Heart right ventricle (tissue), 16 donors: ENCODE measurements at regions not wholly inside any gene's neighbourhood (a gene's known extent, or its start where the extent isn't known, plus 50 kb on each side); places are given as distances from the start of the nearest gene placed in this dataset.
"Not testable (repeated sequence)": the region's sequence is repeated elsewhere in the genome, so short reads cannot be mapped to it uniquely, and the experiment has no call there.

Experiments used
- ATAC-seq, 8 donors: fragments of 200-7000 bp; cut with Tn5 transposase; one replicate each; pipeline ENCODE4 v1.9.1; 2020; ENCODE audit warnings: mild to moderate bottlenecking in 8 of 8, moderate library complexity in 8 of 8, moderate number of reproducible peaks in 1 of 8
- DNase-seq, 2 donors: peaks; one replicate each; pipeline ENCODE4 v3.0.0-alpha.2; 2020
- H3K27ac ChIP-seq, 10 donors: fragments of 200-600 bp; sonication (generic) in 2 of 10; one replicate each; pipeline versions ENCODE4 v1.5.0 to v1.8.0; 2020 to 2022; ENCODE audit warnings: mild to moderate bottlenecking in 3 of 10
- H3K27me3 ChIP-seq, 7 donors: fragments of 200-600 bp; one replicate each; pipeline ENCODE4 v1.8.0; 2021 to 2022; ENCODE audit warnings: mild to moderate bottlenecking in 2 of 7
- H3K36me3 ChIP-seq, 9 donors: fragments of 200-600 bp; sonication (generic) in 1 of 9; one replicate each; pipeline versions ENCODE4 v1.5.0 to v1.8.0; 2020 to 2022; ENCODE audit warnings: mild to moderate bottlenecking in 2 of 9
- H3K4me1 ChIP-seq, 9 donors: fragments of 200-600 bp; sonication (generic) in 1 of 9; one replicate each; pipeline versions ENCODE4 v1.5.0 to v1.8.0; 2020 to 2022; ENCODE audit warnings: mild to moderate bottlenecking in 4 of 9
- H3K4me3 ChIP-seq, 10 donors: fragments of 200-600 bp; sonication (generic) in 2 of 10; one replicate each; pipeline versions ENCODE4 v1.5.0 to v1.8.0; 2020 to 2022; ENCODE audit warnings: mild to moderate bottlenecking in 7 of 10, moderate library complexity in 2 of 10
- H3K9me3 ChIP-seq, 11 donors: fragments of 200-600 bp in 10 of 11; sonication (generic) in 2 of 11; one replicate each; pipeline versions ENCODE4 v1.5.0 to v1.8.0; 2013 to 2022; ENCODE audit warnings: mild to moderate bottlenecking in 2 of 11, control low read depth in 1 of 11, moderate library complexity in 1 of 11
- CTCF ChIP-seq, 9 donors: fragments of 200-600 bp; sonication (generic) in 2 of 9; IDR thresholded peaks; one replicate each; pipeline versions ENCODE4 v1.5.0 to v1.8.0; 2021 to 2022; ENCODE audit warnings: antibody characterized with exemption in 9 of 9, mild to moderate bottlenecking in 5 of 9, moderate library complexity in 1 of 9
- WGBS, 2 donors: extraction: QIAGEN DNeasy Blood & Tissue Kit; methylation state at CpG; one replicate each; pipeline ENCODE4 v1.1.7; 2013; ENCODE audit warnings: inconsistent platforms in 1 of 2; 5-methylcytosine and 5-hydroxymethylcytosine counted together
- intact Hi-C, 10 donors: fragments of 100-400 bp; cut with DNase I; formaldehyde crosslinking; loops; one replicate each; pipeline versions ENCODE4 v1.11.1 to v1.14.2; 2022
- donor health status: Arrhythmogenic right ventricular cardiomyopathy.
- donor health status: ischemic (EF 13 %, LVEDD 7.1; RV severe dilation, severe dysfunction).
- donor health status: healthy with polysubstance abuse.
- donor health status: DM: no; HTN: yes; CAD: no.
- donor health status: DM: no; HTN: no; CAD: no.
- donor health status: ischemic (EF 25% LVEDD 6.9; RV normal size, moderate dysfunction).
- donor health status: ischemic (EF 25% LVEDD 5.7; RV mildly dilated, moderate dysfunction).
- donor health status: healthy.
- donor health status: DM: yes; HTN: yes; CAD: no.
- donor health status: Ischemic cardiomyopathy.
- donor health status: ischemic (EF 35%, LVEDD 5.7; RV mildly dilated, moderate dysfunction).
- donor health status: nonischemic (EF 11% LVEDD 7.7; RV severe dilation, severe dysfunction).
- donor health status: DM: yes; HTN: yes; CAD: no.
- donor health status: PGD.
- donor health status: ischemic (EF 29% LVEDD 5.4; RV normal size, mild dysfunction).
- donor health status: nonischemic (EF 23%, LVEDD 6.1; RV moderate dilation, normal function).

GRCh38 chr6:82111114-82111513, 136.4 kb downstream of the IBTK start:
- Histone ChIP-seq H3K27ac (no peak overlapping the region), H3K36me3 (no peaks in the 10 kb centered on the region), H3K4me3 (no peak overlapping the region), H3K9me3 (peaks cover 0 to 27% (median 13%) of the 10 kb centered on the region in 11 donors), H3K4me1 (peaks cover 0 to 13% (median 0%) of the 10 kb centered on the region in 9 donors), H3K27me3 (no peaks in the 10 kb centered on the region)
- ATAC-seq (no peak), DNase-seq (no peak)
- intact Hi-C loops = no loop called here
- no peak for TF ChIP-seq CTCF (IDR thresholded peaks at IDR 0.05)

GRCh38 chr6:82103171-82103570, 144.4 kb downstream of the IBTK start:
- peaks cover 0 to 33% (median 0%) of the 10 kb centered on the region in 11 donors for H3K9me3 ChIP-seq
- intact Hi-C loops, H3K27ac ChIP-seq, ATAC-seq, H3K4me3 ChIP-seq, H3K27me3 ChIP-seq, H3K4me1 ChIP-seq, DNase-seq, H3K36me3 ChIP-seq: not testable (repeated sequence)
- WGBS, 2 donors = 91 to 92% methylated on average over 3 of the region's 3 CpGs

GRCh38 chr6:82101374-82102114, 146.0 kb downstream of the IBTK start:
- H3K4me3 ChIP-seq, intact Hi-C loops, H3K27me3 ChIP-seq, H3K36me3 ChIP-seq, DNase-seq, ATAC-seq, H3K27ac ChIP-seq, H3K4me1 ChIP-seq: not testable (repeated sequence)
- WGBS, 2 donors = 83 to 84% methylated on average over 19 to 23 of the region's 23 CpGs
- H3K9me3 ChIP-seq = peaks cover 0 to 28% (median 0%) of the 10 kb centered on the region in 11 donors

- 85 to 98% methylated on average over 1 of the region's 1 CpG for WGBS, 2 donors
Observed at GRCh38 chr6:82100763-82101162, 146.8 kb downstream of the IBTK start.

GRCh38 chr6:82097676-82098075, 149.9 kb downstream of the IBTK start:
- Histone ChIP-seq H3K4me3 (no peak overlapping the region), H3K36me3 (no peaks in the 10 kb centered on the region), H3K4me1 (no peaks in the 10 kb centered on the region), H3K27me3 (no peaks in the 10 kb centered on the region), H3K9me3 (peaks cover 0 to 17% (median 0%) of the 10 kb centered on the region in 11 donors), H3K27ac (no peak overlapping the region)
- intact Hi-C loops = no loop called here
- 82 to 84% methylated on average over 2 of the region's 2 CpGs for WGBS, 2 donors
- TF ChIP-seq CTCF (IDR thresholded peaks at IDR 0.05) = no peak
- DNase-seq (no peak), ATAC-seq (no peak)

More at GRCh38 chr6:82100763-82101162, 146.8 kb downstream of the IBTK start:
- H3K27ac ChIP-seq, intact Hi-C loops, H3K4me3 ChIP-seq, H3K27me3 ChIP-seq, ATAC-seq, H3K36me3 ChIP-seq, DNase-seq, H3K4me1 ChIP-seq: not testable (repeated sequence)
- peaks cover 0 to 22% (median 0%) of the 10 kb centered on the region in 11 donors for H3K9me3 ChIP-seq

GRCh38 chr6:82095091-82095490, 152.5 kb downstream of the IBTK start:
- H3K4me3 ChIP-seq = no peak overlapping the region
- WGBS, 2 donors = 56 to 64% methylated on average over 5 of the region's 5 CpGs

More at GRCh38 chr6:82095091-82095490, 152.5 kb downstream of the IBTK start:
- peaks cover 0 to 11% (median 0%) of the 10 kb centered on the region in 11 donors for H3K9me3 ChIP-seq
- intact Hi-C loops = no loop called here
- H3K4me1 ChIP-seq = no peaks in the 10 kb centered on the region
- H3K36me3 ChIP-seq = no peaks in the 10 kb centered on the region
- TF ChIP-seq CTCF (IDR thresholded peaks at IDR 0.05) = no peak
- no peak overlapping the region for H3K27ac ChIP-seq
- ATAC-seq (no peak), DNase-seq (no peak)
- H3K27me3 ChIP-seq = no peaks in the 10 kb centered on the region
